Glutamatergic neuron (in vitro differentiated cells): ENCODE measurements at regions not wholly inside any gene's neighbourhood (a gene's known extent, or its start where the extent isn't known, plus 50 kb on each side); places are given as distances from the start of the nearest gene placed in this dataset.

Experiments
- DNase-seq: peaks from one replicate; pipeline ENCODE4 v3.0.0; 2022
- H3K27ac Mint-ChIP-seq: one replicate; pipeline ENCODE4 v1.8.0; 2020; ENCODE audit warnings: mild to moderate bottlenecking, mixed read lengths, inconsistent platforms; ENCODE audit not compliant: unreplicated experiment
- H3K27me3 Mint-ChIP-seq: one replicate; pipeline ENCODE4 v1.8.0; 2020; ENCODE audit warnings: mild to moderate bottlenecking, moderate library complexity, mixed read lengths, inconsistent platforms; ENCODE audit not compliant: unreplicated experiment
- H3K36me3 Mint-ChIP-seq: one replicate; pipeline ENCODE4 v1.8.0; 2020; ENCODE audit warnings: mild to moderate bottlenecking, mixed read lengths, inconsistent platforms; ENCODE audit not compliant: unreplicated experiment
- H3K4me1 Mint-ChIP-seq: one replicate; pipeline ENCODE4 v1.8.0; 2020; ENCODE audit warnings: mild to moderate bottlenecking, low read depth, mixed read lengths, inconsistent platforms; ENCODE audit not compliant: unreplicated experiment
- H3K4me3 Mint-ChIP-seq: one replicate; pipeline ENCODE4 v1.8.0; 2020; ENCODE audit warnings: mild to moderate bottlenecking, mixed read lengths, inconsistent platforms; ENCODE audit not compliant: unreplicated experiment
- H3K9me3 Mint-ChIP-seq: one replicate; pipeline ENCODE4 v1.8.0; 2020; ENCODE audit warnings: mild to moderate bottlenecking, moderate library complexity, mixed read lengths, inconsistent platforms; ENCODE audit not compliant: unreplicated experiment
- TF ChIP-seq, protein P1 (sequence below): fragments of 200-600 bp; sonication (generic); IDR thresholded peaks from one replicate; pipeline ENCODE4 v1.5.0; 2021; ENCODE audit not compliant: partially characterized antibody, unreplicated experiment

DNA sequence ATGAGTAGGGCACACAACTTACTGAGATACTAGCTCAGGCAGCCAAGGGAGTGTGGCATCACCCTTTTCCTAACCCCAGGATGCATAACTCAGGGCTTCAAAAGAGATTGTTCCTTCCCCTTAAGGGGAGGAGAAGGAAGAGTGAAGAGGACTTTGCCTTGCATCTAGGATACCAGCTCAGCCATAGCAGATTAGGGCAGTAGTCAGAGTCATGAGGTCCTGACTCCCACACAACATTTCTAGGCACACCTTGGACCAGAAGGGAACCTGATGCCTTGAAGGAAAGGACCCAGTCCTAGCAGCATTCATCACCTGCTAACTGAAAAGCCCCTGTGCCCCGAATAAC, 1433.2 kb upstream of the TMEFF2 start:
- Mint-ChIP-seq H3K27ac (no peak overlapping the region), H3K36me3 (no peaks in the 10 kb centered on the region), H3K27me3 (peaks cover 2% of the 10 kb centered on the region), H3K9me3 (peaks cover 1% of the 10 kb centered on the region), H3K4me1 (no peaks in the 10 kb centered on the region), H3K4me3 (no peak overlapping the region)
- TF ChIP-seq, protein P1, sequence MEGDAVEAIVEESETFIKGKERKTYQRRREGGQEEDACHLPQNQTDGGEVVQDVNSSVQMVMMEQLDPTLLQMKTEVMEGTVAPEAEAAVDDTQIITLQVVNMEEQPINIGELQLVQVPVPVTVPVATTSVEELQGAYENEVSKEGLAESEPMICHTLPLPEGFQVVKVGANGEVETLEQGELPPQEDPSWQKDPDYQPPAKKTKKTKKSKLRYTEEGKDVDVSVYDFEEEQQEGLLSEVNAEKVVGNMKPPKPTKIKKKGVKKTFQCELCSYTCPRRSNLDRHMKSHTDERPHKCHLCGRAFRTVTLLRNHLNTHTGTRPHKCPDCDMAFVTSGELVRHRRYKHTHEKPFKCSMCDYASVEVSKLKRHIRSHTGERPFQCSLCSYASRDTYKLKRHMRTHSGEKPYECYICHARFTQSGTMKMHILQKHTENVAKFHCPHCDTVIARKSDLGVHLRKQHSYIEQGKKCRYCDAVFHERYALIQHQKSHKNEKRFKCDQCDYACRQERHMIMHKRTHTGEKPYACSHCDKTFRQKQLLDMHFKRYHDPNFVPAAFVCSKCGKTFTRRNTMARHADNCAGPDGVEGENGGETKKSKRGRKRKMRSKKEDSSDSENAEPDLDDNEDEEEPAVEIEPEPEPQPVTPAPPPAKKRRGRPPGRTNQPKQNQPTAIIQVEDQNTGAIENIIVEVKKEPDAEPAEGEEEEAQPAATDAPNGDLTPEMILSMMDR = no peak
- DNase-seq = no peak

DNA sequence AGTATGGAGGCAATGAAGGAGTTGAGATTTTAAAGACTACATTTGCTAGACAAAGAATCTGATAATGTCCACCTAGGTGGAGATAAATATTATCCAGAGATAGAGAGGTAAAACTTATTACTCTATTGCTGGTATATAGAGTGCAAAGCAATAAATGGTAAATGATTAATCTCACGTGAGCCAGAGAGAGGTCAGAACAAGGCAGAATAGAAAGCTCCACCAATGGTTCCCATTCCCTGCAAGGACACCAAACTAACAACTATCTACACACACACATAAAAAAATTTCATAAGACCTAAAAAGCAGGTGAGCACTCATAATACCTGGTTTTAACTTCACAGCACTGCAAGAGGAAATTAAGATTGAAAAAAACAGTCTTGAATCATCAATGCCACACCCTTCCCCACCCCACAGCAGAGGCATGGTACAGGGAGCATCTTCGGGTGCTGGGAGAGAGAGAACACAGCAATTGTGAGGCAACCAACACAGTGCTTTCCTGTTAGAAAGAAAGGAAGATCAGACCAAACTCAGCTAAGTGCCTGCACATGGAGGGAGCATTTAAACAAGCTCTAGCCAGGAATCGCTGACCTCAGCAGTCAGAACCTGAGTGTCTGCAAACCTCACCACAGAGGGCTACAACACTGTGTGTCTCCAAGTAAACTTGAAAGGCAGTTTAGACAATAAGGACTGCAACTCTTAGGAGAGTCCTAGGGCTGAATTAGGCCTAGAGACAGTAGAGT, 1432.6 kb upstream of the TMEFF2 start:
- Mint-ChIP-seq H3K4me1 (no peaks in the 10 kb centered on the region), H3K36me3 (no peaks in the 10 kb centered on the region), H3K27me3 (peaks cover 2% of the 10 kb centered on the region), H3K4me3 (no peak overlapping the region), H3K27ac (no peak overlapping the region), H3K9me3 (peaks cover 1% of the 10 kb centered on the region)
- TF ChIP-seq, protein P1 = no peak
- DNase-seq = no peak

DNA sequence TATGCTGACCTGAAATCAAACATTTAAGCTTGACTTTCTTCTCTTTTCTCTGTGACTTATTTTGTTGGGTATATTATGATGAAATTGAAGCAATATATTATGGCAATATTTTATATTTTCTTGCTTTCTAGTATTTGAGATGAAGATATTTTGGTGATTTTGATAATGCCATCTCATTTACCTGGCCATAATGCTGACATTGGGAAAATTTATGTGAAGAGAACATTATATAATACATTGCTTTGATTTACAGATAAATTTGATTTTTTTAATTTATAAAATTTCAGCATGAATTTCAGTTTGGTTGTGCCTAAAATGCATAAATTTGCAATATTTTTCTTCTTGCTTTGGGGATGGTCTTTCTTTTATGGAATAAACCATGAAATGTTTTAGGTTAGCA, 1413.7 kb upstream of the TMEFF2 start:
- no peak overlapping the region for H3K27ac Mint-ChIP-seq
- peaks cover under 1% of the 10 kb centered on the region for H3K9me3 Mint-ChIP-seq
- no peaks in the 10 kb centered on the region for H3K4me1 Mint-ChIP-seq
- no peak overlapping the region for H3K4me3 Mint-ChIP-seq
- no peaks in the 10 kb centered on the region for H3K36me3 Mint-ChIP-seq
- TF ChIP-seq, protein P1 = no peak
- no peak for DNase-seq
- no peaks in the 10 kb centered on the region for H3K27me3 Mint-ChIP-seq

DNA sequence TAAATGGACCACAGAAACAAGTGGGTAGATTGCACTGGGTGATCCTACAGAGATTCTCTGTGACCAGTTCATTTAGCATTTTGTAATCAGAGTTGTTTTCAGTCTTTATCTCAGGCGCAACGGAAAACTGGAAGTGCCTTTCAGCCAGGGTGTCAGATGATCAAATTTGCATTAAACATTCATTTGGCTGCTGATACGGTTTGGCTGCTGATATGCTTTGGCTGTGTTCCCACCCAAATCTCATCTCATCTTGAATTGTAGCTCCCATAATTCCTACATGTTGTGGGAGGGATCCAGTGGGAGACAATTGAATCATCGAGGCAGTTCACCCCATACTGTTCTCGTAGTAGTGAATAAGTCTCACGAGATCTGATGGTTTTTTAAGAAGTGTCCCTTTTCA, 1396.1 kb upstream of the TMEFF2 start:
- H3K4me1 Mint-ChIP-seq = no peaks in the 10 kb centered on the region
- peaks cover 4% of the 10 kb centered on the region for H3K9me3 Mint-ChIP-seq
- TF ChIP-seq, protein P1 = no peak
- no peaks in the 10 kb centered on the region for H3K27me3 Mint-ChIP-seq
- DNase-seq = no peak
- no peak overlapping the region for H3K27ac Mint-ChIP-seq
- no peak overlapping the region for H3K4me3 Mint-ChIP-seq
- H3K36me3 Mint-ChIP-seq = peaks cover 9% of the 10 kb centered on the region

DNA sequence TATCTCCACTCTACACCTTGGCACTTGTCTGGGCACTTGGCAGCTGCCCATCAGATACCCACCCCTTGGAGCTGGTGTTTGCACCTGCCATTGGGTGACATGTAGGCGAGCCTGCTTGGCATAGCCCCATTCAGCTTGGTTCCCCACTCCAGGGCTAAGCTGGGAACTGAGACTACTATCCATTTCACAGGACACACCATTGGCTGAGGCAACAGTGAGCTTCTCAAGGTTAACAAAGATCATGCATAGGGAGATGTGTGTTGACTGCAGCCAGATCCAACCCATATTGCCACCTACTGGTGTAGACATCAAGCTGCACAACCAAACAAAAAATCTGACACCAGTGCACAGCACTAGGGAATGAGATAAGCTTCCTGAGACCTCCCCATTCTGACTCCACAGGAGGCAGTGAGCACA, 1389.8 kb upstream of the TMEFF2 start:
- Mint-ChIP-seq H3K27ac (no peak overlapping the region), H3K9me3 (no peaks in the 10 kb centered on the region), H3K36me3 (no peaks in the 10 kb centered on the region), H3K27me3 (no peaks in the 10 kb centered on the region), H3K4me3 (no peak overlapping the region), H3K4me1 (peaks cover 7% of the 10 kb centered on the region)
- TF ChIP-seq, protein P1 = peak; percentile 50
- no peak for DNase-seq
